Hepatocyte (in vitro differentiated cells): ENCODE measurements at regions not wholly inside any gene's neighbourhood (a gene's known extent, or its start where the extent isn't known, plus 50 kb on each side); places are given as distances from the start of the nearest gene placed in this dataset.

ENCODE experiments used
- CTCF ChIP-seq: fragments of 200-600 bp; sonication (generic); IDR thresholded peaks from 2 replicates; pipeline ENCODE4 v1.5.1; 2016; ENCODE audit warnings: antibody characterized with exemption, mild to moderate bottlenecking; ENCODE audit not compliant: poor library complexity
- EZH2 ChIP-seq: fragments of 200-600 bp; sonication (generic); IDR thresholded peaks from 2 replicates; pipeline ENCODE4 v1.6.1; 2016; ENCODE audit warnings: antibody characterized with exemption, mild to moderate bottlenecking, borderline replicate concordance
- EZH2phosphoT487 ChIP-seq: fragments of 200-600 bp; sonication (generic); IDR thresholded peaks from one replicate; pipeline ENCODE4 v1.6.1; 2018; ENCODE audit warnings: antibody characterized with exemption, mild to moderate bottlenecking, low read depth, moderate library complexity; ENCODE audit not compliant: unreplicated experiment, severe bottlenecking

GRCh38 chr13:39111145-39111544, 72.9 kb downstream of the NHLRC3 start:
- TF ChIP-seq CTCF: no peak
- no peak for TF ChIP-seq EZH2phosphoT487
- no peak for TF ChIP-seq EZH2
